Skeletal muscle satellite cell (primary cell): ENCODE measurements at regions not wholly inside any gene's neighbourhood (a gene's known extent, or its start where the extent isn't known, plus 50 kb on each side); places are given as distances from the start of the nearest gene placed in this dataset.

Experiments used
- H3K27me3 ChIP-seq: 2 replicates; pipeline ENCODE4 v1.7.0; 2013; ENCODE audit warnings: low read length; ENCODE audit not compliant: control insufficient read depth, insufficient read depth
- H3K36me3 ChIP-seq: 2 replicates; pipeline ENCODE4 v1.7.0; 2013; ENCODE audit warnings: mild to moderate bottlenecking, control low read depth, low read length; ENCODE audit not compliant: insufficient read depth
- H3K4me1 ChIP-seq: 2 replicates; pipeline ENCODE4 v1.7.0; 2013; ENCODE audit warnings: low read length; ENCODE audit not compliant: control insufficient read depth, insufficient read depth
- H3K4me2 ChIP-seq: 2 replicates; pipeline ENCODE4 v1.7.0; 2013; ENCODE audit warnings: mild to moderate bottlenecking, low read length
- H3K4me3 ChIP-seq: 2 replicates; pipeline ENCODE4 v1.7.0; 2013; ENCODE audit warnings: low read length
- H3K9ac ChIP-seq: 2 replicates; pipeline ENCODE4 v1.7.0; 2013; ENCODE audit warnings: mild to moderate bottlenecking, low read depth, low read length, moderate library complexity
- H3K9me3 ChIP-seq: replicated peaks from 2 replicates; pipeline ENCODE4 v1.7.0; 2013; ENCODE audit warnings: mild to moderate bottlenecking, control low read depth, low read length

DNA sequence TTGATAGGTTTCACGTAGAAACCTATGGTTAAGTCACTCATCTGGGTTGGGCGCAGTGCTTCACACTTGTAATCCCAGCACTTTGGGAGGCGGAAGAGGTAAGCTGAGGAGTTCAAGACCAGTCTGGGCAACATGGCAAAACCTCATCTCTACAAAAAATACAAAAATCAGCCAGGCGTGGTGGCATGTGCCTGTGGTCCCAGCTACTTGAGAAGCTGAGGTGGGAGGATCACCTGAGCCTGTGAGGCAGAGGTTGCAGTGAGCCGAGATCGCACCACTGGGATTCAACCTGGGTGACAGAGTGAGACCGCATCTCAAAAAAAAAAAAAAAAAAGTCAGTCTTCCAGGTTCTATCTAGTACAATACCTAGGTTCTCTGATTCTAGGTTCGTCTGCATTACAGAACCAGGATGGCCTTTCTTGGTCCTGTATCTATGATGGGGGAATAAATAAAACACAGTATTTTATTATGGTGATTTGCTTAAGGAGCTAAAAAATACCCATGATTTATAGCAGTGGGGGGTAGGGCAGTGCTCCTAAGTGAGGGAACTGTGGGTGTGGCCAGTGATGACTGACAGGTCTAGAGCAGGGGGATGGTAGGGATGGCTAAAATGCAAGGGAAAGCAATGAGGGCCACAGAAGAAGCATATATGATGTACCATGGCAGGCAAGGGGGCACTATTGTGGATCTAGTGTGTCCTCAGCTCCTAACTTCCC is 65.5 kb upstream of the NUP160 start:
- H3K36me3 ChIP-seq: no peaks in the 10 kb centered on the region
- no peaks in the 10 kb centered on the region for H3K27me3 ChIP-seq
- H3K4me1 ChIP-seq: peaks cover 15% of the 10 kb centered on the region
- H3K4me3 ChIP-seq: no peak overlapping the region
- no peak overlapping the region for H3K9ac ChIP-seq
- no peak overlapping the region for H3K4me2 ChIP-seq
- H3K9me3 ChIP-seq: no peaks in the 10 kb centered on the region

DNA sequence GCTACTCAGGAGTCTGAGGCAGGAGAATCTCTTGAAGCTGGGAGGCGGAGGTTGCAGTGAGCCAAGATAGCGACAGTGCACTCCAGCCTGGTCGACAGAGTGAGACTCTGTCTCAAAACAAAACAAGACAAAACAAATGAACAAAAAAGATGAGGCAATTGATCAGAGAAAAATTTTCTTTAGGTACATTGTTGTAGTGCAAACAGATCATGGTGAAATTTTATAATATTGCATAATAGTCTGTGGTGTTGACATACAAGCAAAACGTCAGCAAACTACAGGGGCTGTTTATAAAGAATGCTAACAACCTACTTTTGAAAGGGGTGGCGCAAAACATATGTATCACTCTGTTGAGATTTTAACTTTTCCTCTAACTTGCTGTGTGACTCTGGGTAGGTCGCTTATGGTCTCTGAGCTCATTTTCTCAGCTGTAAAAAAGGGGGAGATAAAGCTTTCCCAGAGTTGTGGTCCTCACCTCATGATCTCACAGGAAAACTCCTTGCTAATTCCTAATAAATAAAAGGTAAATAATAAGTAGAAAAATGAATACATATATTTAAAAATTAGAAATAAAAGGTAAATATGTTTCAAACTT is 64.8 kb upstream of the NUP160 start:
- peaks cover 11% of the 10 kb centered on the region for H3K4me1 ChIP-seq
- H3K27me3 ChIP-seq: no peaks in the 10 kb centered on the region
- no peak overlapping the region for H3K4me2 ChIP-seq
- no peak overlapping the region for H3K4me3 ChIP-seq
- no peaks in the 10 kb centered on the region for H3K9me3 ChIP-seq
- no peaks in the 10 kb centered on the region for H3K36me3 ChIP-seq
- H3K9ac ChIP-seq: no peak overlapping the region

DNA sequence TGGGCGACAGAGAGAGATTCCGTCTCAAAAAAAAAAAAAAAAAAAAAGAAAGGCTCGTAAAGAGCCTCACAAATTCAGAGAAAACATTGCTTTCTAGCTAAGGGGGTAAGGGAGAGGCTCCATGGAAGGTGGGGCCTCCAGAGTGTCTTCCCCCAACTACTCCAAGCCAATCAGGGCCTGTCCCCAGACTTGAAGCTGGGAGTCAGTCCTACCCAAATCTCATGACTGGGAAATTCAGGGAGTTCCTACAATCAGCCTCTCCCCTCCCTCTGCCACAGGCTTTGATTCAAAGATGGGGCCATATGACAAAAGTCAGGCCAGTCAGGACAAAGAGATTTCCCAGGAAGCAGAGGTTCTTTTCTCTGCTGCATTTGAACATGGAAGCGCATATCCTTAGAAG is 63.0 kb upstream of the NUP160 start:
- Histone ChIP-seq H3K27me3 (no peaks in the 10 kb centered on the region), H3K4me1 (peaks cover 11% of the 10 kb centered on the region), H3K9ac (no peak overlapping the region), H3K4me3 (no peak overlapping the region), H3K36me3 (no peaks in the 10 kb centered on the region), H3K9me3 (no peaks in the 10 kb centered on the region), H3K4me2 (no peak overlapping the region)

DNA sequence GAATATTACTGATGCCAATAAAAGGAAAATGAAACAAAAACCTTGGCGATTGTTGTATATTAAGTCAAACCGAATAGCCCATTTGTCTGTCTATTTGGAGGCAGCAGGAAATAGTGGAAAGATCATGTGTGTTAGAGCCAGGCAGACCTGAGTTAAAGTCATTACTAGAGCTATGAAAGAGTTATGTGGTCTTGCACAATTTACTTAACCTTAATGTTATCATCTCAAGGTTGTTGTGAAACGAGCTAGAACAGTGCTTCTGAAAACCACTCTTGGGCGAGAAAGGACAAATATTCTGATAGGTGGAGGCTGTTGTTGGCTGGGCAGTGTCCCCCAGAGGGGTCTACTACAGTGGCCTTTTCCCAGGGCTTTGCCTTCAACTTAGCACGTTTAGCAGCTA is 60.0 kb upstream of the NUP160 start:
- Histone ChIP-seq H3K4me1 (peaks cover 20% of the 10 kb centered on the region), H3K36me3 (no peaks in the 10 kb centered on the region)

DNA sequence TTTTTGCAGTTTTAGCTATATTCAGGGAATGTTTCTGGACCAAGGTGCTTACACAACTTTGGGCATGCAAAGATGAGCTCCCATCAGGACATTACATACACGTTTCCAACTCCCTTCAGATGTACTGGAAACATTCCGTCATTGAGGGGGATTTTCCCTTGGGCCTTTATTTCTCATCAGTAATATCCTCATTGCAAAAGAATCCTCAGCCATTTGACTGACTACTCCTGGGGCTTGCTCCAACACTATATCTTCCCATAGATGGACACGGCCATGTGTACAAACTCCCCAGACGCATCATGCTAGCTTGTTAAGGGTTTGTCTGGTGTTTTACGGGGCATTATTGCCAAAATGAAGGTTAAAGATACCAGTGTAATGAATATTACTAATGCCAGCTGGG is 59.3 kb upstream of the NUP160 start:
- Histone ChIP-seq H3K27me3 (no peaks in the 10 kb centered on the region), H3K4me3 (no peak overlapping the region), H3K36me3 (no peaks in the 10 kb centered on the region), H3K4me1 (peaks cover 20% of the 10 kb centered on the region), H3K9ac (no peak overlapping the region), H3K4me2 (no peak overlapping the region), H3K9me3 (no peaks in the 10 kb centered on the region)

More for the DNA sequence above, 60.0 kb upstream of the NUP160 start:
- peak overlapping the region; percentile 1 for H3K4me2 ChIP-seq
- no peak overlapping the region for H3K4me3 ChIP-seq
- H3K9me3 ChIP-seq: no peaks in the 10 kb centered on the region
- no peaks in the 10 kb centered on the region for H3K27me3 ChIP-seq
- no peak overlapping the region for H3K9ac ChIP-seq

DNA sequence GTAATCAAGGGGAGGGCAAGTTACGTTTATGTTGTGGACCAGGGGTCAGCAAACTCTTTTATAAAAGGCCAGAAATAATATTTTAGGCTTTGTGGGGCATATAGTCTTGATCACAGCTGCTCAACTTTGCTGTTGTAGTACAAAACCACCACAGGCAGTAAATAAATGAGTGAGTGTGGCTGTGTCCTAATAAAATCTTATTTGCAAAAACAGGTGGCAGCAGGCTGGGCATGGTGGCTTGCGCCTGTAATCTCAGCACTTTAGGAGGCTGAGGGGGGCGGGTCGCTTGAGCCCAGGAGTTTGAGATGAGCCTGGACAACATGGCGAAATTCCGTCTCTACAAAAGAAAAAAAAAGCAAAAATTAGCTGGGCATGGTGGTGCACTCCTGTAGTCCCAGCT is 57.9 kb upstream of the NUP160 start:
- H3K4me2 ChIP-seq: peak overlapping the region; percentile 19
- no peak overlapping the region for H3K4me3 ChIP-seq
- H3K36me3 ChIP-seq: no peaks in the 10 kb centered on the region
- H3K9ac ChIP-seq: no peak overlapping the region
- peaks cover 20% of the 10 kb centered on the region for H3K4me1 ChIP-seq
- no peaks in the 10 kb centered on the region for H3K9me3 ChIP-seq
- H3K27me3 ChIP-seq: no peaks in the 10 kb centered on the region

DNA sequence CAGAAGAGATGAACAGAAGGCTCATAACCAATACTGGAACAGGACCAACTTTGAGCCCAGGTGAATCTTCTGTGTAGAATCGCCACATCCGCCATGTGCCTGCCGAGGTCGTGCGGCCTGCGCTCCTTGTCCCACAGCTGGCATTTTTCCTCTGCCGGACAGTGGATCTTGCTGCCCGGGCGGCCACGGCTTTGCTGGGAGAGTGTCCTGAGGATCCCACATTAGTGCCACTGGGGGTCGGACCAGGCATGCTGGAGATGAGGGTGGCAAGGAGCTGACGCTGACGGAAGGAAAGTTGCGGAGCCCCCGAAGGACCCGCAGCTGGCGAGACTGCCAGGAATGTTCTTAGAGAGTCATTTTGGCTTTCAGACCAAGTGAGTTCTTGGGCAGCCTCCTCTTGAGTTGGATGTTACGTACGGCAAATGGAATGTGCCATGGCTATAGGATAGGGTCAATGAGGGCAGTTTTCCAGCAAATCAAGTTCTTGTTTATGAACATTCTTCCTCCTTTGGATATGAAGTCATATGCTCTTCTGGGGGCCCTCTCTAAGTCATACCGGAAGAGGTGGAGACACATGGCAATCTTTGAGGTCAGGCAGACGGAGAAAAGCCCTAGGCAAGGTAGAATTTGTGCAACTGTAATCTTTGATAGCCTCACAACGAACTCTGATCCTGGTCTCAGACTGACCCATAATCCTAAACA is 57.4 kb upstream of the NUP160 start:
- no peak overlapping the region for H3K9ac ChIP-seq
- no peak overlapping the region for H3K4me3 ChIP-seq
- H3K4me1 ChIP-seq: peaks cover 20% of the 10 kb centered on the region
- H3K27me3 ChIP-seq: no peaks in the 10 kb centered on the region
- H3K4me2 ChIP-seq: peak overlapping the region; percentile 19
- H3K36me3 ChIP-seq: no peaks in the 10 kb centered on the region
- no peaks in the 10 kb centered on the region for H3K9me3 ChIP-seq

DNA sequence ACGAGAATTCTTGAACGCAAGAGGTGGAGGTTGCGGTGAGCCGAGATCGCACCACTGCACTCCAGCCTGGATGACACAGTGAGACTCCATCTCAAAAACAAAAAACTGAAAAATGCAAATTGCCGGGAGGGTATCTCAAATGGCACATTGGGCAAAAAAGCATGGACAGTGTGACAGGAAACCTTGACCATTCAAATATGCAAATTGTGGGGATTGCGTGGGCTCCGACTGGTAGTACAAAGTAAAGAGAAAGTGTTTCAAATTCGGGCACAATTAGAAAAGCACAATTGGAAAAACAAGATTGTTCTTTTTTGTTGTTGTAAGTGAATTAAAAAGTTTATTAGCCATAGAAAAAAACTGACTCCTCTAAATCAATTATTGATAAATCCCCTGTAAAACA is 56.7 kb upstream of the NUP160 start:
- H3K36me3 ChIP-seq: no peaks in the 10 kb centered on the region
- no peaks in the 10 kb centered on the region for H3K9me3 ChIP-seq
- H3K4me2 ChIP-seq: no peak overlapping the region
- H3K4me3 ChIP-seq: no peak overlapping the region
- no peaks in the 10 kb centered on the region for H3K27me3 ChIP-seq
- peaks cover 20% of the 10 kb centered on the region for H3K4me1 ChIP-seq
- H3K9ac ChIP-seq: no peak overlapping the region

DNA sequence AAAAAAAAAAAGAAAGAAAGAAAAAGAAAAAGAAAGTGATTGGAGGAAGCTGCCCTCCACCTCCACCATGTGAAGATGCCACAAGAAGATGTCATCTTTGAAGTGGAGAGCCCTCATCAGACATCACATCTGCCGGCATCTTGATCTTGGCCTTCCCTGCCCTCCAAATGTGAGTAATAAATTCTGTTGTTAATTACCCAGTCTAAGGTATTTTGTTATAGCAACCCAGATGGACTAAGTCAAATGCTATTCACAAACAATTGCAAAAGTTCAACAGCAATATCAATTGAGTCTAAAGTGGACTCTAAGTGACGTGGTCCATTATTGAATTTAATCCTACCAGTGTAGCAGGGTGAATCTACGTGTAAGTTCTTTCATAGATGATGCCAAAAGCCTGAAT is 55.9 kb upstream of the NUP160 start:
- H3K9me3 ChIP-seq: no peaks in the 10 kb centered on the region
- peaks cover 20% of the 10 kb centered on the region for H3K4me1 ChIP-seq
- no peaks in the 10 kb centered on the region for H3K27me3 ChIP-seq
- no peak overlapping the region for H3K4me3 ChIP-seq
- H3K4me2 ChIP-seq: no peak overlapping the region
- H3K36me3 ChIP-seq: no peaks in the 10 kb centered on the region
- H3K9ac ChIP-seq: no peak overlapping the region

DNA sequence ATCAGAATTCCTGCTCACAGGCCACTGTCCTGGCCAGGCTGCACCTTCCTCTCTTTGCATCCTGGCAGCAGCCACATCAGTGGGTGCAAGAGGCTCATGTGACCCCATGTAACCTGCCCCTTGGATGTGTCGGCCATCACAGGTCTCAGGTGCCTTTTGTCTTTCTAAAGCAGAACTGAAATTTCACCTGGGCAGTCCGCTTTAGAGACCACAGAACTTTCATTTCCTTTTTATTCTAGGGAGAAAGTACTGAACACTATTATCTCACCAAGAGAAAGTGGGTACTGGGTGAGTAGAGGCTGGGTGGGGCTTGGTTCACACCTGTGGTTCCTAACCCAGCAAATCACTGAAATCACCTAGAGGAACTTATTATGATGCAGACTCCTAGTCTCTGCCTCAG is 51.7 kb upstream of the NUP160 start:
- Histone ChIP-seq H3K4me1 (no peaks in the 10 kb centered on the region), H3K36me3 (no peaks in the 10 kb centered on the region), H3K9ac (no peak overlapping the region), H3K27me3 (no peaks in the 10 kb centered on the region), H3K4me2 (no peak overlapping the region), H3K4me3 (no peak overlapping the region), H3K9me3 (no peaks in the 10 kb centered on the region)
